Neural cell (in vitro differentiated cells): ENCODE measurements at regions not wholly inside any gene's neighbourhood (a gene's known extent, or its start where the extent isn't known, plus 50 kb on each side); places are given as distances from the start of the nearest gene placed in this dataset.

ENCODE experiments used
- H2AFZ ChIP-seq: fragments of 200-600, 300-800 bp; sonication (generic), shearing (Covaris generic); 2 replicates; pipeline ENCODE4 v1.6.0; 2014; ENCODE audit warnings: low read depth, mild to moderate bottlenecking, antibody characterized with exemption, low read length, moderate library complexity
- H3F3A ChIP-seq: fragments of 200-600 bp; shearing (Covaris generic); 2 replicates; pipeline ENCODE4 v1.6.1; 2016; ENCODE audit warnings: mild to moderate bottlenecking, moderate library complexity, mixed read lengths, antibody characterized with exemption, low read length; ENCODE audit not compliant: insufficient read depth, poor library complexity, severe bottlenecking
- H3K27ac ChIP-seq: fragments of 200-600, 300-800 bp; sonication (generic), shearing (Covaris generic); 2 replicates; pipeline ENCODE4 v1.5.1; 2014; ENCODE audit warnings: mild to moderate bottlenecking, low read length, moderate library complexity
- H3K27me3 ChIP-seq: fragments of 300-800, 200-600 bp; sonication (generic), shearing (Covaris generic); 2 replicates; pipeline ENCODE4 v1.6.0; 2014; ENCODE audit warnings: mild to moderate bottlenecking, low read depth, low read length, moderate library complexity; ENCODE audit not compliant: insufficient read depth
- H3K36me3 ChIP-seq: fragments of 300-800, 200-600 bp; sonication (generic), shearing (Covaris generic); 2 replicates; pipeline ENCODE4 v1.5.1; 2014; ENCODE audit warnings: mild to moderate bottlenecking, antibody characterized with exemption, low read length, moderate library complexity; ENCODE audit not compliant: insufficient read depth
- H3K4me2 ChIP-seq: fragments of 300-800, 200-600 bp; sonication (generic), shearing (Covaris generic); 2 replicates; pipeline ENCODE4 v1.6.0; 2014; ENCODE audit warnings: mild to moderate bottlenecking, low read length
- H3K4me3 ChIP-seq: fragments of 300-800, 200-600 bp; sonication (generic), shearing (Covaris generic); 2 replicates; pipeline ENCODE4 v1.5.1; 2014; ENCODE audit warnings: mild to moderate bottlenecking, low read length, moderate library complexity
- H3K79me2 ChIP-seq: fragments of 200-600 bp; shearing (Covaris generic); replicated peaks from 2 replicates; pipeline ENCODE4 v1.6.0; 2014; ENCODE audit warnings: mild to moderate bottlenecking, low read length, moderate library complexity; ENCODE audit not compliant: insufficient read depth
- H3K9ac ChIP-seq: fragments of 300-800, 200-600 bp; sonication (generic), shearing (Covaris generic); 2 replicates; pipeline ENCODE4 v1.6.1; 2016; ENCODE audit warnings: mild to moderate bottlenecking, low read length, mixed read lengths
- H3K9me2 ChIP-seq: fragments of 200-600 bp; shearing (Covaris generic); 2 replicates; pipeline ENCODE4 v1.6.1; 2016; ENCODE audit warnings: mild to moderate bottlenecking, low read length, mixed read lengths; ENCODE audit not compliant: insufficient read depth
- H3K9me3 ChIP-seq: fragments of 200-600, 300-800 bp; sonication (generic), shearing (Covaris generic); 2 replicates; pipeline ENCODE4 v1.6.1; 2016; ENCODE audit warnings: mild to moderate bottlenecking, mixed run types, low read length, moderate library complexity, mixed read lengths
- H4K20me1 ChIP-seq: fragments of 200-600 bp; shearing (Covaris generic); 2 replicates; pipeline ENCODE4 v1.6.1; 2016; ENCODE audit warnings: mild to moderate bottlenecking, mixed run types; ENCODE audit not compliant: insufficient read depth
- EP300 ChIP-seq: fragments of 450-650 bp; conservative IDR thresholded peaks from 2 replicates; pipeline ENCODE4 v1.6.1; 2014; ENCODE audit warnings: antibody characterized with exemption, mild to moderate bottlenecking, moderate library complexity; ENCODE audit not compliant: poor library complexity, severe bottlenecking
- EZH2 ChIP-seq: fragments of 200-600, 300-800 bp; shearing (Covaris generic), sonication (generic); IDR thresholded peaks from 2 replicates; pipeline ENCODE4 v1.6.1; 2014; ENCODE audit warnings: antibody characterized with exemption, low read length, borderline replicate concordance, mild to moderate bottlenecking; ENCODE audit not compliant: insufficient read depth, poor library complexity, severe bottlenecking
- MXI1 ChIP-seq: fragments of 450-650 bp; conservative IDR thresholded peaks from 2 replicates; pipeline ENCODE4 v1.6.1; 2014; ENCODE audit warnings: antibody characterized with exemption, mild to moderate bottlenecking; ENCODE audit not compliant: poor library complexity, severe bottlenecking
- POLR2AphosphoS5 ChIP-seq: IDR thresholded peaks from 2 replicates; pipeline ENCODE4 v1.6.1; 2012
- RAD21 ChIP-seq: fragments of 450-650 bp; conservative IDR thresholded peaks from 2 replicates; pipeline ENCODE4 v1.6.1; 2014; ENCODE audit warnings: antibody characterized with exemption, mild to moderate bottlenecking, moderate library complexity
- SMC3 ChIP-seq: fragments of 450-650 bp; conservative IDR thresholded peaks from 2 replicates; pipeline ENCODE4 v1.6.1; 2014; ENCODE audit warnings: antibody characterized with exemption, mild to moderate bottlenecking, moderate library complexity; ENCODE audit not compliant: poor library complexity
- TAF1 ChIP-seq: IDR thresholded peaks from 2 replicates; pipeline ENCODE4 v1.6.1; 2012; ENCODE audit warnings: low read depth
- TF ChIP-seq, protein P1 (sequence below): fragments of 450-650 bp; IDR thresholded peaks from 2 replicates; pipeline ENCODE4 v1.5.1; 2014; ENCODE audit warnings: antibody characterized with exemption, mild to moderate bottlenecking, moderate library complexity; ENCODE audit not compliant: poor library complexity, severe bottlenecking
- TF ChIP-seq, protein P2 (sequence below): IDR thresholded peaks from 2 replicates; pipeline ENCODE4 v1.6.1; 2012; ENCODE audit warnings: borderline replicate concordance

DNA sequence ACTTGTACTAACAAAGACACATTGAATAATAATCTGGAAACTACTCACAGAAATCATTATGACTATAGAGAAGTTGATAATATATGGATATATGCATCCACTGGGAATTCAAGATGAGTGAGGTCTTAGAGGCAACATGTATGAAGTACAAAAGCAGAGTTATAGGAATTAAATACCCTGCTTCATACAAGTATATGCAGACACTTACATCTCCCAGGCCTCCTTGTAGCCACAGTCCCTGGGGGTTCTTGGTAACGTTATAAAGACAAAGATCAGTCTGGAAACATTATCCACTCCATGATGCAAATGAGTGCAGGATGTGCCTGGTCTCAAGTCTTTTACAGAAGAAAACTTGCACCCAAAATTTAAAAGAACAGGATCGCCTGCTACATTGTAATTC, 92.4 kb upstream of the ANXA1 start:
- Histone ChIP-seq H3K9me3 (no peaks in the 10 kb centered on the region), H3F3A (no peaks in the 10 kb centered on the region), H3K36me3 (no peaks in the 10 kb centered on the region), H3K27ac (peak overlapping the region; percentile 11), H3K4me2 (peak overlapping the region; percentile 16), H3K9ac (no peak overlapping the region), H3K79me2 (no peaks in the 10 kb centered on the region), H4K20me1 (no peaks in the 10 kb centered on the region), H3K9me2 (no peaks in the 10 kb centered on the region), H3K4me3 (no peak overlapping the region), H2AFZ (no peak overlapping the region), H3K27me3 (no peaks in the 10 kb centered on the region)
- peak; percentile 57 for TF ChIP-seq POLR2AphosphoS5
- no peak for TF ChIP-seq MXI1
- TF ChIP-seq, protein P1, sequence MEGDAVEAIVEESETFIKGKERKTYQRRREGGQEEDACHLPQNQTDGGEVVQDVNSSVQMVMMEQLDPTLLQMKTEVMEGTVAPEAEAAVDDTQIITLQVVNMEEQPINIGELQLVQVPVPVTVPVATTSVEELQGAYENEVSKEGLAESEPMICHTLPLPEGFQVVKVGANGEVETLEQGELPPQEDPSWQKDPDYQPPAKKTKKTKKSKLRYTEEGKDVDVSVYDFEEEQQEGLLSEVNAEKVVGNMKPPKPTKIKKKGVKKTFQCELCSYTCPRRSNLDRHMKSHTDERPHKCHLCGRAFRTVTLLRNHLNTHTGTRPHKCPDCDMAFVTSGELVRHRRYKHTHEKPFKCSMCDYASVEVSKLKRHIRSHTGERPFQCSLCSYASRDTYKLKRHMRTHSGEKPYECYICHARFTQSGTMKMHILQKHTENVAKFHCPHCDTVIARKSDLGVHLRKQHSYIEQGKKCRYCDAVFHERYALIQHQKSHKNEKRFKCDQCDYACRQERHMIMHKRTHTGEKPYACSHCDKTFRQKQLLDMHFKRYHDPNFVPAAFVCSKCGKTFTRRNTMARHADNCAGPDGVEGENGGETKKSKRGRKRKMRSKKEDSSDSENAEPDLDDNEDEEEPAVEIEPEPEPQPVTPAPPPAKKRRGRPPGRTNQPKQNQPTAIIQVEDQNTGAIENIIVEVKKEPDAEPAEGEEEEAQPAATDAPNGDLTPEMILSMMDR: no peak

DNA sequence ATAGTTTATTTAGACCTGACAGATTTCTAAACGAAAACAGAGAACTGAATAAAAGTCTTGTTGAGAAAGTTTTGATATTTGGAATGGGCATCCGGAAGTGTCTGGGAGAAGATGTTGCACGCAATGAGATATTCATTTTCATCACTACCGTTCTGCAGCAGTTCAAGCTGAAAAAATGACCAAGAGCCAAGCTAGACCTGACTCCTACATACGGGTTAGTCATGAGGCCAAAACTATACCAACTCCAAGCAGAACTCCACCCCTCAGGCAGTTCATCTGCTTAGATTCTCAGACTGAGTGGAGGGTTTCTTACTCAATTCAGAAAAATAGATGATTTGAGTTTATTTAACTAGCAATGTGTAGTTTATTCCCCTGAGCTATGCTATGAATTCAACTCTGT, 95.4 kb upstream of the ANXA1 start:
- TF ChIP-seq SMC3 (no peak), POLR2AphosphoS5 (no peak), EP300 (no peak), TAF1 (no peak), EZH2 (no peak), MXI1 (no peak), RAD21 (no peak)
- TF ChIP-seq, protein P2, sequence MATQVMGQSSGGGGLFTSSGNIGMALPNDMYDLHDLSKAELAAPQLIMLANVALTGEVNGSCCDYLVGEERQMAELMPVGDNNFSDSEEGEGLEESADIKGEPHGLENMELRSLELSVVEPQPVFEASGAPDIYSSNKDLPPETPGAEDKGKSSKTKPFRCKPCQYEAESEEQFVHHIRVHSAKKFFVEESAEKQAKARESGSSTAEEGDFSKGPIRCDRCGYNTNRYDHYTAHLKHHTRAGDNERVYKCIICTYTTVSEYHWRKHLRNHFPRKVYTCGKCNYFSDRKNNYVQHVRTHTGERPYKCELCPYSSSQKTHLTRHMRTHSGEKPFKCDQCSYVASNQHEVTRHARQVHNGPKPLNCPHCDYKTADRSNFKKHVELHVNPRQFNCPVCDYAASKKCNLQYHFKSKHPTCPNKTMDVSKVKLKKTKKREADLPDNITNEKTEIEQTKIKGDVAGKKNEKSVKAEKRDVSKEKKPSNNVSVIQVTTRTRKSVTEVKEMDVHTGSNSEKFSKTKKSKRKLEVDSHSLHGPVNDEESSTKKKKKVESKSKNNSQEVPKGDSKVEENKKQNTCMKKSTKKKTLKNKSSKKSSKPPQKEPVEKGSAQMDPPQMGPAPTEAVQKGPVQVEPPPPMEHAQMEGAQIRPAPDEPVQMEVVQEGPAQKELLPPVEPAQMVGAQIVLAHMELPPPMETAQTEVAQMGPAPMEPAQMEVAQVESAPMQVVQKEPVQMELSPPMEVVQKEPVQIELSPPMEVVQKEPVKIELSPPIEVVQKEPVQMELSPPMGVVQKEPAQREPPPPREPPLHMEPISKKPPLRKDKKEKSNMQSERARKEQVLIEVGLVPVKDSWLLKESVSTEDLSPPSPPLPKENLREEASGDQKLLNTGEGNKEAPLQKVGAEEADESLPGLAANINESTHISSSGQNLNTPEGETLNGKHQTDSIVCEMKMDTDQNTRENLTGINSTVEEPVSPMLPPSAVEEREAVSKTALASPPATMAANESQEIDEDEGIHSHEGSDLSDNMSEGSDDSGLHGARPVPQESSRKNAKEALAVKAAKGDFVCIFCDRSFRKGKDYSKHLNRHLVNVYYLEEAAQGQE: no peak
- TF ChIP-seq, protein P1: no peak
- no peaks in the 10 kb centered on the region for H3K9me3 ChIP-seq
- H3K79me2 ChIP-seq: no peaks in the 10 kb centered on the region
- no peak overlapping the region for H3K27ac ChIP-seq
- H3F3A ChIP-seq: no peaks in the 10 kb centered on the region
- no peaks in the 10 kb centered on the region for H4K20me1 ChIP-seq
- no peaks in the 10 kb centered on the region for H3K9me2 ChIP-seq
- no peak overlapping the region for H3K4me3 ChIP-seq
- H3K27me3 ChIP-seq: no peaks in the 10 kb centered on the region
- no peaks in the 10 kb centered on the region for H3K36me3 ChIP-seq
- H2AFZ ChIP-seq: no peak overlapping the region
- H3K9ac ChIP-seq: no peak overlapping the region
- H3K4me2 ChIP-seq: no peak overlapping the region
